ENCODE measurements at regions not wholly inside any gene's neighbourhood (a gene's known extent, or its start where the extent isn't known, plus 50 kb on each side); places are given as distances from the start of the nearest gene placed in this dataset.

- TF ChIP-seq CTCF (IDR thresholded peaks at IDR 0.05; ENCODE audit: low read depth, low read length, poor library complexity, severe bottlenecking) (no peak), EZH2phosphoT487 (IDR thresholded peaks at IDR 0.05; ENCODE audit: borderline replicate concordance, low read length) (no peak)
Observed at GRCh38 chr12:89247541-89247942, 104.8 kb downstream of the DUSP6 start.

Measured in DOHH2 (cell line).